HG03354 (cell line): ENCODE measurements at regions not wholly inside any gene's neighbourhood (a gene's known extent, or its start where the extent isn't known, plus 50 kb on each side); places are given as distances from the start of the nearest gene placed in this dataset.

Source experiments
- ATAC-seq: cut with Tn5 transposase; IDR thresholded peaks from one replicate; pipeline ENCODE4 v1.9.1; 2021; ENCODE audit warnings: mild to moderate bottlenecking; ENCODE audit not compliant: unreplicated experiment, poor library complexity, severe bottlenecking

DNA sequence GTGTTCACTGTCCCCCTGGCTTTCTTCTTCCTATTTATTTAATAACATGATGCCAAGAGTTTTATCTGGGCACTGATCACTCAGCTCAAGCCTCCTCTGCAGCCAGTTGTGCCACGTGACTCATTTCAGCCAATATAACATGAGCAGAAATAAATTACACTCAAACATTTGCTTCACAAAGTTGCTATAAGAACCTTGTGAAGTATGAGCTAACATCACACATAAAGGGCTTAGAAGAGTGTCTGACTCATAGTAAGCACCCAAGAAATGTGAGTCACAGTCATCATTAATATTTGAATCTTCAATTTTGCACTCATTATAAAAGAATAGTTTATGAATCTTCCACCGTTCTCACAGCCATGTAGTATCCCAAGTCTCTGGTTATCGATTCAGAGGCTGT is 414.6 kb upstream of the NPVF start:
- no peak for ATAC-seq

GRCh38 chr7:25643286-25643685 is 415.0 kb upstream of the NPVF start:
- ATAC-seq = no peak

GRCh38 chr7:25643770-25644394 is 415.6 kb upstream of the NPVF start:
- no peak for ATAC-seq

DNA sequence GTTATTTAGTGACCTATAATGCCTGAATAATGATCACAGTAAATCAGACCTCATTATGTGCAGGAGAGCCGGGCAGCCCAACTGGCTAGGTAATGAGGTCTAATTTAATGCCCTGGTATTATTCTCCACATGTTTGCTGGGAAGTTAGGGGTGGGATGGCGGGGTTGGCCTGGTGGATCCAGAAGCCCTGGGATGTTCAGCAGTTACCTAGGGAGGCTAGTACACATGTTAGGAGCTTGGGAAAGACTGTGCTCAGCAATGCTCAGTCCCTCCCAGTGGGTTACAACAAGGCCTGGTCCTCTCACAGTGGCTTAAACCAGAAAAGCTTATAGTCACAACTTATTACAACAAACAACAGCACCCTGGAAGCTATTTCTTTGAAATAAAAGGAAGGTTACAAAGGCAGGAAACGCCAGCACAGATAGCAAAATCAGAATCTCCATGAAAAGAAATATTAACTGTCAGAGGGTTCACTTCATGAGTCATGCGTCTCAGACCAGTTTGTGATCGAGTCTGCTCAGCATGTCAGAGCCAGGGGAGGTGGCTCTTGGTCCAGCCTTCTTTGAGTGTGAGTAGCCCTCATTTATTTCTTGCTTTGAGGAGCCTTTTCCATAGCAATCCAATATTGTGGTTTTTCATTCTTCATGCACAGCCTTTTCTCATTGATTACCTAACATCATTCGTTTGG is 418.6 kb upstream of the NPVF start:
- no peak for ATAC-seq

- ATAC-seq = no peak
These were observed 419.6 kb upstream of the NPVF start for GRCh38 chr7:25647872-25648271.

GRCh38 chr7:25652366-25652765 is 424.1 kb upstream of the NPVF start:
- ATAC-seq = no peak

DNA sequence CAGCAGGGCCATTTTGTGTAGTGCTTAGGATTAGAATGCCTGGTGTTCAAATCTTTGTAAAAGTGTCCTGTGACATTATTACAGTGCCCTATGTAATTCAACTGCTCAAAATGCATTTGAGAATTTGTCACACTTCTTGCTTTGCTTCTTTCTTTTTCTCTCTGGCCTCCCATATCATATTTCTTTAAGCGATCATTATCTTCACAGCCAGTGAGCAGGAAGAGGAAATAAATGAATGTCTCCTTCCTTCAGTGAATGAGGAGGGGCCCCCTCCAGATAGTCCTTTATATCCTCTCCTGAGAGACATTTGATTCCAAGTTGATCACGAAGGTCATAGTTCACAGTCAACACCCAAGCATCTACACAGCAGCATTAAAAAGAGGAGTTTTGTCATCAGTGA is 425.1 kb upstream of the NPVF start:
- ATAC-seq = no peak

GRCh38 chr7:25656071-25656470 is 427.8 kb upstream of the NPVF start:
- ATAC-seq = no peak

DNA sequence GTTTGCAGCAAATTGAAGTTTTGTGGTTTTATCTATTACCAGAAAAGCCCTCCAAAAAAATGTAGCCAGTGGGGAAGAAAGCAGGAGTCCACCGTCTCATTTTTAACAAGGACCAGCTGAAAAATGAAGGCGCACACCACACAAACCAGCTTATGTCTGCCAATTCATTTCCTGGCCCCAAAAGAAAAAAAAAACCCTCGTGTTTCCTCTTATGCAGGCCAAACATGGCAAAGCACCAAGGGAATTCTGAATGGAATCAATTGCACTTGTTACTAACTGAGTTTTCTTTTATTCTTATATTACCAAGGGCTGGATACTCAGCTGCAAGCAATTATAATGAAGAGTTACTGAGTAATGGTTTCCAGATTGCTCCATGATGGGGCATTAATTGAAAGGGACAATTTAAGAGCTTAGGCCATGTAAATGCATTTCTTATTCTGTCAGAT is 428.3 kb upstream of the NPVF start:
- ATAC-seq = no peak

DNA sequence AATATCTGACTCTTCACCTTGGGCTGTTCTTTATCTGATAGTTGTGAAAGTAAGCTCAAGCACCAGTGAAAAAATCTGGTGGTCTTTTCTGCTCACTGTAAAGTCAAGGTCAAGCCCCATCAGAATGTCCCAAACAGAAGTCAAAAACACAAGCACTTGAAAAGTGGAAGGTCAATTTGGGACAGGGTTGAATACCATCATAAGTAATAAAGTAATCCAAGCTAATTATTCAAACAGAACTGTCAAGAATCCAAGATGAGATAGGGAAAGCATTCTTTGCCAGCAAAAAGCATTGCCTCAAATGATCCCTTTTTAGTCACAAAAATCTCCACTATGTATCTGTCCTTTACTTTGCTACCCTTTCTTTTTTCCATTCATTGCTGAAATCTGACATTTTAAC is 430.1 kb upstream of the NPVF start:
- ATAC-seq = no peak

- no peak for ATAC-seq
These were observed 431.6 kb upstream of the NPVF start for GRCh38 chr7:25659841-25660240.

DNA sequence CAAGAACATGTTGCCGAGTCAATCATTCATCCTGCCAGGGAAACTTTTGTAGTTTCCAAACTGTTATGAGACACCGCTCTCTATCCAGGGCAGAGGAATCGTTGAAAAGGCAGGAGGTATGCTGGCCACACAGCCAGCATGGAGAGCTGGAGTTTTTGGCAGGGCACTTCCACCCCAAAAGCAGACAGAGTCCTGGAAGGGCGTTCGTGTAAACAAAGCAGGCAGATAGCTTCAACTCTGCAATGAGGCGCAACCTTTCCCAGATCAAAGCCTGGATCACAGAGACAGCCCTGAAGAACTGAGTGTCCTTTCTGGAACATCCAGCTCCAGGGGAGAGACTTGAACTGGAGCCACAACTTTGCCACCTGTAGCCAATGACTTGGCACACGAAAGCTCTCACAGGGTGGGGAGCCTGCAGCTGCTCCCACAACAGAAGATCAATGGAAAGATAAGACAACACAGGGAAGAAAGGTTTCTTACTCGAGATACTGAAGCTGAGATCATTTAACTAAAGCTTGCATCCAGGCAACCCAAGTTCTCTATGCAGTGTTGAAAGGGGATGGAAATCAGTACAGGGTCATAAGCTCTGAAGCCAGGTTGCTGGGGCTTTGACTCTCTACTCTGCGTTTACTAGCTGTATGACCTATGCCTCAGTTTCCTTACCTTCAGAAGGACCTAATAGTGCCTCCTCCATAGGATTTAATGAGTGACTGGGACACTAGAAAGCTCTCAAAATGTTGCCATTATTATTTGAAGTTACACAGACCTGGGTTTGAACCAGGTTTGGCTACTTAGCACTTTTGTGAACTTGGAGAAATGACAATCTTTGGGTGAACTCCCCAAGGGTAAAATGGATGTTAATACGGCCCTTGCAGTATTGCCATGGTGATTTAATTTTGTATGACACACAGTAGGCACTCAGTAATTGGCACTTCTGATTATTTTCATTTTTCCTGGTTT is 434.8 kb upstream of the NPVF start:
- ATAC-seq = no peak

- no peak for ATAC-seq
These were observed 435.6 kb upstream of the NPVF start for GRCh38 chr7:25663877-25664276.

GRCh38 chr7:25664593-25664992 is 436.3 kb upstream of the NPVF start:
- ATAC-seq = no peak

- no peak for ATAC-seq
These were observed 437.1 kb upstream of the NPVF start for GRCh38 chr7:25665374-25665773.

DNA sequence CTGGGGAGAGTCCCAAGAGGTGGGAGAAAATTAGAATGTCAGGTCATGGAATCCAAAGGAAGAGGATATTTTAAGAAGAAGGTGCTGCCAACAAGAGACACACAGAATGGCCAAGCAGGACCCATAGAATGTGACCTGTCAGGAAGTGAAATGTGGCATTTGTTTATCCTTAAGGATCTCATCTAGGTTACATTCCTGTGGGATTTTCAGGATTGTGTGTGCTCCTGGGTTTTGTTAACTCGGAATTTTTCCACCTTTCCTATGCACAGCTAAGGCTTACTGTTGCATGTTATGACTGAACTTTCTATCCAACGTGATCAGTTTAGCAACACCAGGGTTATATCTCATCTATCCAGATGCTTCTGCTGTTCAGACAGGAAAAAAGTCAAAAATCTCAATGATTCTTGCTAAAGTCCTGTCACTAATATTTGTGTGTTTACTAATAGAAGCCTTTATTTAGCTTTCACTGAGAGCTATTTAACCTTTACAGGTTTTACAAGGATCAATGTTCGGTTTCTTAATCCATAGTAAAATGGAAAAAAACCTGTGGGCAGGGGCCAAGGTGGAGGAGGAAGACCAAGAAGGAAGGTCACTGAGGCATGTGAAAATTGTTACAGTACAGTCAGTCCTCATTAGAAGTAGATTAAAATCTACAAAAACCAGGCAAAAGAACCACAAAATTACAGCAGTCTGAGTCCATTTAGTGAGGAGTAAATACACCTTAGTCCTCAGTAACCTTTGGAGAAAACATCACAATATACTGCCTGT is 437.8 kb upstream of the NPVF start:
- no peak for ATAC-seq

DNA sequence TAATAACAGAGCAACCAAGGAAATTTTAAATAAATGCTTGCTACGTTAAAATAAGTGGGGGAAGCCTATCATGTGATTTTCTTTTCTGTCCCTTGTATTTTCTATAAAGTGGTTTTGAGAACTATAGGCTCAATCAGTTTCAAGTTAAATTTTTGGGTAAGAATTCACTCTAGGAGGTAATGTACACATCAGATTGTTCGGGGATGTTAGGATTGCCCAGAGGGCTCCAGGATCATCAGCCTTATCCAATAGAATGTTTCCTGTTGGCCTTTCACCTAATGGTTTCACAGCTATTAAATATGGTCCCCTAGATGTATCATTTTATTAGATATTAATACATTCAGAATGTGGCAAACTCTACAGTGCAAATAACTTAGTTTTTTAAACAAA is 438.4 kb upstream of the NPVF start:
- ATAC-seq = no peak

- no peak for ATAC-seq
These were observed 441.0 kb upstream of the NPVF start for GRCh38 chr7:25669281-25669781.

DNA sequence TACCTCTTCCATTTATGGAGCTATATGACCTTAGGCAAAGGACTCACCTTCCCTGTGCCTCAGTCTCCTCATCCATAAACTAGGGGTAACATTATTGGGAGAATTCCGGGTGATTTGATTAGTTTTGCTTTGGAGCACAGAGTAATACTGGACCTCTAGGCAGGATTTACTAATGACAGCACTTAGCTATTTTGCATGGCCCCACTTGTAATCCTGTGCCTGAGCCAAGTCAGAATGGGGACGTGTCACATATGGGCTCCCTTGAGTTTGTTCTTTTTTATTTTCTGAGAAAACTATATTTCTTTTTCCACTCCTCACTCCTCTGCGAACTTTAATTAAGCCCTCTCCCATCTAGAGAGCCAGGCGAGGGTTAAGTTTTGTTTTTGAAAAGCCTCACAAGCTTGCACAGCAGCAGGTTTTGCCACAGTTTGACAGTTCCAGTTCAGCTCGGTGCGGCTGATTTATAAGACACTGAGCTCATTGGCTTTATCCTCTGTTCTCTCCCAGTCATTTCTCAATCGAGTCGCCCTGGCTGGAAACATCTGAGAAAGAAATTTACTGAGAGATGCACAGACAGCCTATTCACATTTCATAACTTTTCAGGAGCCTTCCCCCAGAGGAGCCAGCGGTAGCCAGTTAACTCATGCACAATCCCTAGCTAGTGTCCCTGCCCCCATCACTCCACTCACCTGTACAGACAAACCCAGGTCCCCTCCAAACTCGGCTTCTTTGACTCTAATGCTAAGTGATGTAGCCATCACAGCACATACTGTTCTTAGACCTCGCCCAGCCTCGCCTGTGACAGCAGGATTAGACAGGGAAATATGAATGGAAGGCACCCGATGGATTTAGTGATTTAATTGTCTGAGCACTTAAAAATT is 441.9 kb upstream of the NPVF start:
- ATAC-seq = no peak
